ENCODE measurements at regions not wholly inside any gene's neighbourhood (a gene's known extent, or its start where the extent isn't known, plus 50 kb on each side); places are given as distances from the start of the nearest gene placed in this dataset.

DNA sequence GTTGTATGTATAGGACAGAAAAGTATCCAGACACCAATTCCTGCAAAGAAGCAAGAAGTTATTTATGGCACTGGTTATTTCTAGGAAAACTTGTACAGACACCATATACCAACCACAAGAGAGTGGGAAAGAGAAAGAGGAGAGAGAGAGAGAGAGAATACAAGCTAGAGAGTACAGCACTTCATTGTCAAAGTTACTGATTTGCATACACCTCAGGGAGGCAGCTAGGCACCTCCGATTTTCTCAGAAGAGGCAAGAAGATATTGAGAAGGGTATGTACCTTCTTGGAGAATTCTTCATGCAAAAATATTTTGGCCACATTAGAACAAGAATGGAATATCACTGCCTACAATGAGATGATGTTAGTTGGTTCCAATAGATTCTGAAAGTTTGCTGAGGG, 333.9 kb upstream of the PIK3C3 start:
- TF ChIP-seq, protein P1, sequence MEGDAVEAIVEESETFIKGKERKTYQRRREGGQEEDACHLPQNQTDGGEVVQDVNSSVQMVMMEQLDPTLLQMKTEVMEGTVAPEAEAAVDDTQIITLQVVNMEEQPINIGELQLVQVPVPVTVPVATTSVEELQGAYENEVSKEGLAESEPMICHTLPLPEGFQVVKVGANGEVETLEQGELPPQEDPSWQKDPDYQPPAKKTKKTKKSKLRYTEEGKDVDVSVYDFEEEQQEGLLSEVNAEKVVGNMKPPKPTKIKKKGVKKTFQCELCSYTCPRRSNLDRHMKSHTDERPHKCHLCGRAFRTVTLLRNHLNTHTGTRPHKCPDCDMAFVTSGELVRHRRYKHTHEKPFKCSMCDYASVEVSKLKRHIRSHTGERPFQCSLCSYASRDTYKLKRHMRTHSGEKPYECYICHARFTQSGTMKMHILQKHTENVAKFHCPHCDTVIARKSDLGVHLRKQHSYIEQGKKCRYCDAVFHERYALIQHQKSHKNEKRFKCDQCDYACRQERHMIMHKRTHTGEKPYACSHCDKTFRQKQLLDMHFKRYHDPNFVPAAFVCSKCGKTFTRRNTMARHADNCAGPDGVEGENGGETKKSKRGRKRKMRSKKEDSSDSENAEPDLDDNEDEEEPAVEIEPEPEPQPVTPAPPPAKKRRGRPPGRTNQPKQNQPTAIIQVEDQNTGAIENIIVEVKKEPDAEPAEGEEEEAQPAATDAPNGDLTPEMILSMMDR (IDR thresholded peaks at IDR 0.05; ENCODE audit: low read depth, low read length), result no peak
- no peaks in the 10 kb centered on the region for H3K27me3 ChIP-seq
- H3K27ac ChIP-seq, result peak overlapping the region; percentile 85
- H3K9me3 ChIP-seq (ENCODE audit: low read depth), result no peaks in the 10 kb centered on the region
- no peaks in the 10 kb centered on the region for H3K36me3 ChIP-seq
- peaks cover 67% of the 10 kb centered on the region for H3K4me1 ChIP-seq (ENCODE audit: low read depth)
- no peak for DNase-seq (ENCODE audit: low read depth in 1 of 2, low spot score in 1 of 2)
- no peak overlapping the region for H3K4me3 ChIP-seq

DNA sequence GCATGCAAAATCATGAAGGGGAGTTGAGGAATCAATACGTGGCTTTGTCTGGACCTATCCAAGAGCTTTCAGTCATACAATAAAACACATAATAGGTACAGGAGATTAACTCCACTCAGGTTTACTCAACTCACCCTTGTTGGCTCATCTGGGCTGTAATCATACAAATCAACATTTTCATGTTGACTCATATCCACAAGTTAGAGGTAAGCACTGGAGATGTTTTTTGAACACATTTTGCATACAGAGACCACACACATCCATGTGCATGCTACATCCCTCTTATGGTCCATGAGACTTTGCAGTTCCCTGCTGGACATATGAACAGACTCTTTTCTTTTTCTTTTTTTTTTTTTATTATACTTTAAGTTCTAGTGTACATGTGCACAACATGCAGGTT, 336.9 kb upstream of the PIK3C3 start:
- H3K36me3 ChIP-seq, result no peaks in the 10 kb centered on the region
- TF ChIP-seq, protein P1 (IDR thresholded peaks at IDR 0.05; ENCODE audit: low read depth, low read length), result no peak
- H3K9me3 ChIP-seq (ENCODE audit: low read depth), result no peaks in the 10 kb centered on the region
- no peaks in the 10 kb centered on the region for H3K27me3 ChIP-seq
- H3K27ac ChIP-seq, result no peak overlapping the region
- no peak overlapping the region for H3K4me3 ChIP-seq
- peaks cover 49% of the 10 kb centered on the region for H3K4me1 ChIP-seq (ENCODE audit: low read depth)
- DNase-seq (ENCODE audit: low read depth in 1 of 2, low spot score in 1 of 2), result no peak

DNA sequence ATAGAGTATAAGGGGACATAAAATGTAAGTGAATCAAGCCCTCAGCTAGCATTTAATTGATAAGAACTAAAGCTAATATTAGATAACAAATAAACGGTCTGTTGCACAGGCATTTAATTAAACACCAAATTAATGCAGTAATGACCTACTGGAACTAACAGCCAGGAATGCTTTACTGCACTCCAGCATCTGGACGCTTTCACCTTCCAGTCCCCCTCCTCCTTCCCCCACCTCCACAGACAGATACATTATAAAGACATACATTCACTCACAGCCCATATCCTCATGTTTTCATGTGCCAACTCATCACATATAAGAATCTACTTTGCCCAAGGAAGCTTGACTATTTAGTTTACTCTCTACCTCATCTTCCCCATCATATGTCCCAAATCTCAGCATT, 337.4 kb upstream of the PIK3C3 start:
- Histone ChIP-seq H3K27me3 (no peaks in the 10 kb centered on the region), H3K36me3 (no peaks in the 10 kb centered on the region), H3K27ac (no peak overlapping the region), H3K4me3 (no peak overlapping the region), H3K4me1 (ENCODE audit: low read depth) (peaks cover 48% of the 10 kb centered on the region), H3K9me3 (ENCODE audit: low read depth) (no peaks in the 10 kb centered on the region)
- DNase-seq (ENCODE audit: low read depth in 1 of 2, low spot score in 1 of 2), result no peak
- TF ChIP-seq, protein P1 (IDR thresholded peaks at IDR 0.05; ENCODE audit: low read depth, low read length), result no peak

DNA sequence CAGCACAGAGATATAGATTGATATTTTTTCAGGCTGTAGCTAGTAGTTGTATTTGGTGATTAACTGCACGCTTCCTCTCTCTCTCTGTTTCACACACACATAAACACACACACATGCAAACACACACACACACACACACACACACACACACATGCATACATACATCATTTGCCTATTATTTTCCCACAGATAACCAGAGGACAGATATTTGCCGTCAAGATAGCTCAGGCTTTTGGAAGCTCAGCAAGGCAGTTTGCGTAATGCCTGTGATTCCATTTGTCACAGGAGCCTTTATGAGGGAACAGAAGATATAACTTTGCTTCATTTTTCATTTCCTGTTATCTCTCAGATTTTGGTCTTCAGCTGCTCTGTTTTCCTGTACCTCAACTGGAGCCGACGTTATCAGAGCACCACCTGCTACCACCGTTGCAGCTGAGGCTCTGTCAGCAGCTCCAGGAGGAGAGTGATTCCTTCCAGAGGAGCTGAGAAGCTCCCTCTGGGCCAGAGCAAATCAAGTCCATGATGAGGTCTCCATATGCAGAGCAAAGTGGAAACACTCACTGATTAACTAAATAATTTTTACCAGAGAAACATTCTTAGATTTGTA, 341.9 kb upstream of the PIK3C3 start:
- Histone ChIP-seq H3K4me1 (ENCODE audit: low read depth) (peaks cover 16% of the 10 kb centered on the region), H3K27ac (peak overlapping the region; percentile 70)
- DNase-seq (ENCODE audit: low read depth in 1 of 2, low spot score in 1 of 2), result peak; percentile 43 to 52

DNA sequence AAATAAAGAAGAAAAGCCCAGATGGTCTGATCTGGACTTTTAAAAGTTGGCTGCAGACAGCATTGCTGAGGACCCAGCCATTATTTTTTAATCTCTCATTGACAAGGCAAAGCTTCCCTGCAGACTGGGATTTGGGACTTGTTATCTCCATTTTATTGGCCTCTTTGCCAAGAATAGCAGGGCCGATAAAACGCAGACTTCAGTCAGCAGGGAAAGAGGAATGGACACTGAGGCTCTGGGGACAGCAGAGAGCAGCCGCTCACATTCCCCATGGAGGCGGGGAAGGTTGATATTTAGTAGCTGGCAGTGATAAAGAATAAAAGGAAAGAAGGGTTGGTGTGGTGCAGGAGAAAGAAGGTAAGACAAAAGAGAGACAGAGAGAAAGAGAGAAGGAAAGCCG, 350.1 kb upstream of the PIK3C3 start:
- Histone ChIP-seq H3K36me3 (no peaks in the 10 kb centered on the region), H3K27ac (peak overlapping the region; percentile 77), H3K4me3 (no peak overlapping the region), H3K9me3 (ENCODE audit: low read depth) (no peaks in the 10 kb centered on the region), H3K27me3 (no peaks in the 10 kb centered on the region), H3K4me1 (ENCODE audit: low read depth) (peaks cover 12% of the 10 kb centered on the region)
- DNase-seq (ENCODE audit: low read depth in 1 of 2, low spot score in 1 of 2), result peak; percentile 40 to 63
- TF ChIP-seq, protein P1 (IDR thresholded peaks at IDR 0.05; ENCODE audit: low read depth, low read length), result no peak

More for the DNA sequence above, 341.9 kb upstream of the PIK3C3 start:
- Histone ChIP-seq H3K4me3 (no peak overlapping the region), H3K36me3 (no peaks in the 10 kb centered on the region), H3K9me3 (ENCODE audit: low read depth) (no peaks in the 10 kb centered on the region), H3K27me3 (no peaks in the 10 kb centered on the region)
- TF ChIP-seq, protein P1 (IDR thresholded peaks at IDR 0.05; ENCODE audit: low read depth, low read length), result no peak

Measured in cardiac muscle cell (in vitro differentiated cells and primary cell).